ENCODE measurements at regions not wholly inside any gene's neighbourhood (a gene's known extent, or its start where the extent isn't known, plus 50 kb on each side); places are given as distances from the start of the nearest gene placed in this dataset.

DNA sequence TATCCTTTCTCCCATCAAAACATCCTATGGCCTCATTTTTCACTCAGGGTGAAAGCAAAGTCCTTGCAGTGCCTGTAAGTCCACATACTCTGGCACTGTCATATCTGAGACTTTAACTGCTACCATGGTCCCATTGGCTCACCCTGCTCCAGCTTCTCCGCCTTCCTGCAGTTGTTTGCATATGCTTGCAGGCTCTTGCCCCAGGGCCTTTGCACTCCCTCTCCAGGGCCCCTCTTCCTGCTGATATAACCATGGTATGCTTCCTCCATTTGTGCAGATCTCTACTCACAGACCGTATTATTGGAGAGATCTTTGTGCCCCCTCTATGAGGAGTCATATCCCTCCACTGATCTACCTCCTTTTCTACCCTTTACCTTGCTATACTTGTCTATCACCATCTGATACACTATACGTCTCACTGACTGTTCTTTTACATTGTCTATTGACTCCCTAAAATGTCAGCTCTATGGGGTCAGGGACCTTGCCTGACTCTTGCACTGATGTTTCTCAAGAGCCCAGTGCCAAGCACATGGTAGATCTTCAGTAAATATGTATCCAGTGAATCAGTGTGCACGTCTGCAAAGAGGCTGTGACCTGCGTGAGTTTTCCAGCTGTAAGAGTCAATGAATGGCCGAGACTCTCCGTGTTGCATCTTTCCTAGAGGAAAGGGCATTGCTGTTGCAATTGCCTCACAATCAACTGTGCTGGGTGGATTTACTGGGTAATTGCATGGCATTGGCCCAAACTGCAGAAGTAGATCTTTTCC lies 81.7 kb upstream of the CPEB4 start:
- no peak for DNase-seq
- Mint-ChIP-seq H3K9me3 (peaks cover 3% of the 10 kb centered on the region), H3K27ac (no peak overlapping the region), H3K27me3 (no peaks in the 10 kb centered on the region), H3K4me1 (no peaks in the 10 kb centered on the region), H3K36me3 (no peaks in the 10 kb centered on the region), H3K4me3 (no peak overlapping the region)
- CTCF ChIA-PET, result no interaction called here

DNA sequence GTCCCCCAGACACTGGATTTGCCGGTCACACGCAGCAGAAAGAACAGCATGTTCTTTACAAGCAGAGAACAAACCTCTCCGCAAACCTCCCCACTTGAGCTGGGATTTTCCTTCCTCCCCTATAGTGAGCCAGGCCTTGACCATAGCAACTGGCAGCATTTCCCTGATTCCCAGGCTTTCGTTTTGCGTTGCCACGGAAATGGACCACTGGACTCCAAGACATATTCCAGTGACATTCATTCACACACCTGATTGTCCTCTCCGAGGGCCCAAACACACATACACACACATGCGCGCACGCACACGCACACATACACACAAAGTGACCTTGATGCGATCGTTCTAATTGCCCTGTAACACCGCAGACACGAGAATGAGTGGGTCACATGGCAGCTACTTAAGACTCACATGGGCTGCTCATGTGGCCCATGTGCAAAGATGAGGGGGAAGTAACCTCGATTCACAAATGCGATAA lies 80.9 kb upstream of the CPEB4 start:
- DNase-seq, result no peak
- H3K4me1 Mint-ChIP-seq, result no peaks in the 10 kb centered on the region
- CTCF ChIA-PET, result no interaction called here
- H3K27ac Mint-ChIP-seq, result no peak overlapping the region
- no peaks in the 10 kb centered on the region for H3K36me3 Mint-ChIP-seq
- H3K27me3 Mint-ChIP-seq, result no peaks in the 10 kb centered on the region
- H3K4me3 Mint-ChIP-seq, result no peak overlapping the region
- H3K9me3 Mint-ChIP-seq, result peaks cover 3% of the 10 kb centered on the region

DNA sequence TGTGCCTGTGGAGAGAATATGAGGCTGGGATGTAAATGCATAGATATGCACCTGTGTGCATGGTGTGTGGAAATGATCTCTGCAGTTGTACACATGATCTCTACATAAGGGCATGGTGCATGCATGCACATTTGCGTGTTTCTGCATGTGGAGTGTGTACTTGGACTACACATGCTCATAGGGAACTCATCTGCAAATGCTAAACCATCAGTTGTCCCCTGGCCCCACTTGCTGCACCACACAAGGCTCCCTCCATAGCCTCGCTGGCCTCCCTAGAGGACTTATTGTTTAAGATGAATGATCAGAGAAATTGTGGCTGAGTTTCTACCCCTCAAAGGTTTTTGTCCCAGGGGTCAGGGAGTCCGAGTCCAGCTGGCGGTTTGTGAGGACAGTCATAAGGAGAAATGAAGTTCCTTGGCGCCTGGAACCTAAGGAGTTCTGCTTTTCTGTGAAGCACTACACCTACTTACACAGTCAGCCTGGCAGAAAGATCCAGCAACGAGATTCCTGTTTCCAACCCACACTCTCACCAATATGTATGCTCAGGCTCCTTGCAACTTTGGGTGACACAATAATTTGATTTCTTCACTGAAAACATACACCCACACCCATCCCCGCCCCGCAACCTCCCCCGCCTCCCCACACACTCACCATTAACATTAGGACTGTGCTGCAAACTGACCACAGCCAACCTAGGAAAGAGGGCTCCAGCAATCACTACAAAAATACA lies 79.9 kb upstream of the CPEB4 start:
- DNase-seq, result no peak
- Mint-ChIP-seq H3K4me1 (no peaks in the 10 kb centered on the region), H3K4me3 (no peak overlapping the region), H3K27ac (no peak overlapping the region), H3K27me3 (no peaks in the 10 kb centered on the region), H3K36me3 (no peaks in the 10 kb centered on the region), H3K9me3 (peaks cover 3% of the 10 kb centered on the region)
- CTCF ChIA-PET, result no interaction called here

DNA sequence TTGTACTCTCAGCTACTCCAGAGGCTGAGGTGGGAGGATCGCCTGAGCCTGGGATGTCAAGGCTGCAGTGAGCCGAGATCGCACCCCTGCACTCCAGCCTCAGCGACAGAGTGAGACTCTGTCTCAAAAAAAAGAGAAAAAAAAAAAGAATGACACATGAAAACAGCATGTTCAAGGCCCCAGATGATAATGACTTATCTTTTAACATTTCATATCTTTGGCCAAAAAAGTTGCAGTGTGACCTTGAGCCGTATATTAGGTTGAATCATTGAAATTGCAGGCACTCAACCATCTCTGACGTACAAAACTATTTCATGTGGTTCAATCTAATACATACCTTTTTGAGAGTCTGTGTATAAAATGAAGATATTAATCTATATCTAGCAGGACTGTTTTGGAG lies 79.1 kb upstream of the CPEB4 start:
- CTCF ChIA-PET, result no interaction called here
- no peak overlapping the region for H3K27ac Mint-ChIP-seq
- peaks cover 3% of the 10 kb centered on the region for H3K9me3 Mint-ChIP-seq
- no peaks in the 10 kb centered on the region for H3K4me1 Mint-ChIP-seq
- DNase-seq, result no peak
- no peak overlapping the region for H3K4me3 Mint-ChIP-seq
- H3K36me3 Mint-ChIP-seq, result no peaks in the 10 kb centered on the region
- no peaks in the 10 kb centered on the region for H3K27me3 Mint-ChIP-seq

DNA sequence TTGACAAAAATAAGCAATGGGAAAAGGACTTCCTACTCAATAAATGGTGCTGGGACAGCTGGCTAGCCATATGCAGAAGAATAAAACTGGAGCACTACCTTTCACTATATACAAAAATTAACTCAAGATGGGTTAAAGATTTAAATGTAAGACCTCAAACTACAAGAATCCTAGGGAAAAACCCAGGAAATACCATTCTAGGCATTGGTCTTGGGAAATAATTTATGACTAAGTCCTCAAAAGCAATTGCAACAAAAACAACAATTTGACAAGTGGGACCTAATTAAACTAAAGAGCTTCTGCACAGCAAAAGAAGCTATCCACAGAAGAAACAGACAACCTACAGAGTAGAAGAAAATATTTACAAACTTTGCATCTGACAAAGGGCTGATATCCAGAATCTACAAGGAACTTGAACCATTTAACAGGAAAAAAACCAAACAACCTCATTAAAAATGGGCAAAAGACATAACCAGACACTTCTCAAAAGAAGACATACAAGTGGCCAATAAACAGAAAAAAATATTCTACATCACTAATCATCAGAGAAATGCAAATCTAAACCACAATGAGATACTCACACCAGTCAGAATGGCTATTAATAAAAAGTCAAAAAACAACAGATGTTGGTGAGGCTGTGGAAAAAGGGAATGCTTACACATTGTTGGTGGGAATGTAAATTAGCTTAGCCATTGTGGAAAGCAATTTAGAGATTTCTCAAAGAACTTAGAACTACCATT lies 75.2 kb upstream of the CPEB4 start:
- Mint-ChIP-seq H3K4me3 (no peak overlapping the region), H3K9me3 (peaks cover 3% of the 10 kb centered on the region), H3K36me3 (no peaks in the 10 kb centered on the region), H3K27me3 (peaks cover 4% of the 10 kb centered on the region), H3K27ac (no peak overlapping the region), H3K4me1 (no peaks in the 10 kb centered on the region)
- CTCF ChIA-PET, result no interaction called here
- DNase-seq, result no peak

DNA sequence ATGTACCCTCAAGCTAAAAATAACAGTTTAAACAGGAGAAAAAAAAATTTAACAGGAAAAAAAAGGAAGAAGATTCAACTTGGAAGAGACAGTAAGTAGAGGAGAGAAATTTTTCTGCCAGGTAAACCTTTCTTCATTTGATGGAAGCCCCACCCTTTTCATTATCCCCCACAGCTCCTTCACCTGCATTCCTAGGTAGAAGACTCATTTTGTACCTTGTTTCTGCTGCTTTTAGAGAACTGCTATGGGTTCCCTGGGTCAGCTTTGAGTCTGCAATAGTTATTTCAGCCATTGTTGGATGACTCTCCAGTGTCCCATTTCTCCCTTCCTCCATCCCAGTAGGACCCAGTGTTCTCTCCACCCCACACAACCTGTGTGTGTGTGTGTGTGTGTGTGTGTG lies 74.1 kb upstream of the CPEB4 start:
- CTCF ChIA-PET, result no interaction called here
- Mint-ChIP-seq H3K9me3 (peaks cover 6% of the 10 kb centered on the region), H3K27ac (no peak overlapping the region), H3K4me1 (no peaks in the 10 kb centered on the region), H3K36me3 (no peaks in the 10 kb centered on the region), H3K27me3 (peaks cover 4% of the 10 kb centered on the region), H3K4me3 (no peak overlapping the region)
- no peak for DNase-seq

DNA sequence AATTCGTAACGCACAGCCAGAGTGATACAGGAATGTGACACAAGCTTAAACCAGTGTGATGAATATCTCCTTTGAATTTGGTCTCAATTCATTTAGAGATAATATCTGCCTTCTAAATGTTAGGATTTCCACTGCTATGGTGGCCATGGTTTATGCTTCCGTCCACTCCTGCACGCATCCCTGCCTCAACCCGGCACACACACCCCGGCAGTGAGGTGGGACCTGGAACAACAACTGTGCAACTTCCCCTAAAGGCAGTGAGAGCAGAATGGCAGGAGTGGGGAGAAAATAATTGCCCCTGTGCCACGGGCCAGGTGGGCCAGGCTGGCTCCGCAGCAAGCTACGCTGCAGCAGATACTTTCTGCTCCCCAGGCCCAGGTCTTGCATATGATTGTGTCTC lies 72.6 kb upstream of the CPEB4 start:
- Mint-ChIP-seq H3K27ac (no peak overlapping the region), H3K4me1 (peaks cover 2% of the 10 kb centered on the region), H3K9me3 (peaks cover 10% of the 10 kb centered on the region), H3K27me3 (peaks cover 4% of the 10 kb centered on the region), H3K4me3 (no peak overlapping the region), H3K36me3 (no peaks in the 10 kb centered on the region)
- CTCF ChIA-PET, result interaction anchor here (0.8 kb wide), 1 partner anchor 28 kb away, joined by 3 read pairs; no protein-coding TSS in a partner anchor
- DNase-seq, result no peak

DNA sequence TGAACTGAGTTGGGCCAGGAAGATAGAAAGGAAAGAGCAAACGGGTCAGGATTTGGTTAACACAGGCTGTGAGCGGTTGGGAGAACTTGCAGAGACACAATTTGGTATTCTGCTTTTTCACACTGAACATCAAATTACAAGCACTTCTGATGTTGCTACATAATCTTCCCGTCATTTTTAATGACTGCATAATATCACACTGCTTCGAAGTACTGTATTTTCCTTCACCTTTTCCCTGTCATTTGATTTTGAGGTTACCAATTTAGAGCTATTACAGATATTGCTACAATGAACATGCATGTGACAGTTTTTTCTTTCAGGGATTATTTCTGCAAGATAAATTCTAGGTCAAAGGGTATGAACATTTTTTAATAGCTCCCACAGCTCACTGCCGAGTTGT lies 71.4 kb upstream of the CPEB4 start:
- peak overlapping the region; percentile 29 for H3K27ac Mint-ChIP-seq
- no peak for DNase-seq
- H3K4me3 Mint-ChIP-seq, result no peak overlapping the region
- CTCF ChIA-PET, result no interaction called here
- peaks cover 10% of the 10 kb centered on the region for H3K9me3 Mint-ChIP-seq
- H3K27me3 Mint-ChIP-seq, result peaks cover 4% of the 10 kb centered on the region
- peaks cover 14% of the 10 kb centered on the region for H3K4me1 Mint-ChIP-seq
- H3K36me3 Mint-ChIP-seq, result no peaks in the 10 kb centered on the region

DNA sequence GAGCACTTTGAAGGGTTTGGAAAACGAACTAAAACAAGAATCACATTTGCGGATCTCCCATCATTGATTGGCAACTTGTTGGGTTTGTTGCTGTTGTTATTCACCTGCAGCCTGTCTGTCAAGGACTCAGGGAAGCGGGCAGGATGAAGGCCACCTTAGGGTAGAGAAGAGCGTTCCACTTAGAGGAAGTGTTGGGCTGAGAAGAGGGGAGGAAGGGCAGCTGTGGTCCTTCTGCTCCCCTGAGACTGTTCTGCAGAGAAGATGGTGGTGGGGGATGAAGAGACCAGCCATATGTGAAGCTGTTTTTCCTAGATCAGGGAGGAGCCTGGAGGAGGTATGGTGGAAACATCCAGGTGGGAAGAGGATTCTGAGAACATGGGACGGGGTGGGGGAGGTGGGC lies 70.6 kb upstream of the CPEB4 start:
- Mint-ChIP-seq H3K9me3 (peaks cover 10% of the 10 kb centered on the region), H3K27ac (no peak overlapping the region), H3K4me3 (no peak overlapping the region), H3K4me1 (peaks cover 18% of the 10 kb centered on the region), H3K36me3 (no peaks in the 10 kb centered on the region), H3K27me3 (peaks cover 4% of the 10 kb centered on the region)
- no peak for DNase-seq
- CTCF ChIA-PET, result no interaction called here

DNA sequence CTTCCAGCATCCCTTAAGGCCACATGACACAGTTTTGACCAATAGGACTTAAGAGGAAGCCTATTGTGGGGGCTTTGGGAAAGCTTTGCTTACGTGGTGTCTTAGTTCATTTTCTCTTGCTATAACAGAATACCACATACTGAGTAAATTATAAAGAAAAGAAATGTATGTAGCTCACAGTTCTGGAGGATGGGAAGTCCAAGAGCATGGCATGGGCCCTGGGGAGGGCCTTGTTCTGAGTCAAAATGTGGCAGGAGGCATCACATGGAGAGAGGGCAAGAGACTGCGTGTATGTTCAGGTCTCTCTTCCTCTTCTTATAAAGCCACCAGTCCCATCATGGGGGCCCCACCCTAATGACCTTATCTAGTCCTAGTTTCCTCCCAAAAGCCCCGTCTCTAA lies 68.6 kb upstream of the CPEB4 start:
- H3K27ac Mint-ChIP-seq, result no peak overlapping the region
- H3K27me3 Mint-ChIP-seq, result peaks cover 4% of the 10 kb centered on the region

DNA sequence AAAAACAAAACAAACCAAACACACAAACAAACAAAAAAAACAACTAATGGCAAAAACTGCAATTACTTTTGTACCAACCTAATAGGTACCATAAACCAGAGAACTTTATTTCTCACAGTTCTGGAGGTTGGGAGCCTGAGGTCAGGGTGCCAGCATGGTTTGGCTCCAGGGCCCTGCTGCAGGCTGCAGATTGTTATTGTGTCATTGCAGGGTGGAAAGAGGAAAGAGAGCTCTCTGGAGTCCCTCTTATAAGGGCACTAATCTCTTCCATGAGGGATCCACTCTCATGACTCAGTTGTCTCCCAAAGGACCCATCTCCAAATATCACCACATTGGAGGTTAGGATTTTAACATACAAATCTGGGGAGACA lies 64.9 kb upstream of the CPEB4 start:
- Mint-ChIP-seq H3K4me3 (no peak overlapping the region), H3K27ac (no peak overlapping the region), H3K27me3 (peaks cover 7% of the 10 kb centered on the region), H3K36me3 (no peaks in the 10 kb centered on the region), H3K9me3 (peaks cover 8% of the 10 kb centered on the region), H3K4me1 (peaks cover 21% of the 10 kb centered on the region)
- DNase-seq, result no peak
- CTCF ChIA-PET, result no interaction called here

More for the DNA sequence above, 68.6 kb upstream of the CPEB4 start:
- Mint-ChIP-seq H3K36me3 (no peaks in the 10 kb centered on the region), H3K4me3 (no peak overlapping the region), H3K9me3 (peaks cover 10% of the 10 kb centered on the region), H3K4me1 (peaks cover 21% of the 10 kb centered on the region)
- DNase-seq, result no peak
- CTCF ChIA-PET, result no interaction called here

DNA sequence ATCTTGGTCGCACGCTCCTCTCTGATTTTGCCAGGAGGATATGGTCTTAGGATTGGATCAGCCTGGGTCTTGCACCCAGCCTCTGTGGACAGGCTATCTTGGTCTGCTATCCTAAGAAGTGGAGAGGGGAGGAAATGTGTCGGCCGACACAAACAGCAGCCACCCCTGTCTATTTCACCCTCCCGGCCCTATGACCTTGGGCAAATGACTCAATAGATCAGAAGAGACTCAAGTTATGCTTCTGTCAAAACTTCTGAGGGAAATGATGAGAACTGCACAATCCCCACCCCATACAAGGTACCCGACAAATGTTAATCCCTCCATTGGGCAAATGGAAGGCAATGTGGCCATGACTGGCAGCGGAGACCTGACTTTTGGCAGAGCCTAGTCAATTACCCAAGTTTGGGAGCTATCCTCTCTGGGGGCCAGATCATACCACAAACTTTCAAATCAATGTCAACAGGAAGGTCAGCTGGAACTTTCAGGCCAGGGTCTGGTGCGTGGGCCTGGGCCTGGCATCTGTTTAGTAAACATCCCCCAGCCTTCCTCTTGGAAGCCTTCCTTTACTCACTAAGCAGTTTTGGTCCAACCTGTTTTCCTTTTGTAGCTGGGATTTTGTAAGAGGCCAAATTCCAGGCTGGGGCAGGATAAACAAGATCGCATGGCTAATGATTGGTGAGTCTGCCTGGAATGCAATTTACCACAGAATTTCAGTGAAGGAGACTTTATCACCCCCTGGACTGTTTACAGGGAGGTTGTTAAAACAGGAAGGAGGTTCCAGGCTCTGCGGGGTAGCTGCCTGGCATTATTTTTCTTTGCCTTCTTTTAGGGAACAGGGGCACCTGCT lies 64.2 kb upstream of the CPEB4 start:
- no peak overlapping the region for H3K4me3 Mint-ChIP-seq
- no peak for DNase-seq

DNA sequence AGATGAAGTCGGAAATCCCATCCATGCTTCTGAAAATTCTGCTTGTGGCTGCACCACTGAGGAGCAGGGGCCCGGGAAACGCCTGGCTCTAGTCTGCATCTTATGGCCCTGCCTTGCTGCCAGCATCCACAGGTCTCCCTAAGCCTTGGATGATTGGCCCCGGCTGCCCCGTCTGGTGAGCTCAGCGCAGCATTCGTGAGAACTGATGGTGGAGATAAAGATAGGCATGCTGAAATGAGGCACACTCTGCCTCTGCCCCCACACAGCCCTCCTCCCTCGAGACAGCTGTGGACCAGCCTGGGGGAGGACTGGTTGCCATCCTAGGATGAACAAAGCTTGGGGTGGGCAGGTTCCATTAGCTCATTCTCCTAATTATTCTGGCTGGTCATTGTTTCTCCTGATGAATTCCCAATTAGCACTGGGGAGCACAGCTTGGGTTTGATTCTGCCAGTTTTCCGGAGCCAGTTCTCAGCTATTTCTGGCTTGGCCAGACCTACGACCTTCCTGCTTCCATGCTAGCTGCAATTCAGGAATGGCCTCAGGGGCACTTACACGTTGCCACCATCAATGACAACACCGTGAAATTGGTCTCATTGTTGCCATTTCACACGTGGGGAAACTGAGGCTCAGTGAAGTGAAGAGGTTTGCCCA lies 62.8 kb upstream of the CPEB4 start:
- Mint-ChIP-seq H3K4me1 (peaks cover 21% of the 10 kb centered on the region), H3K27ac (no peak overlapping the region), H3K27me3 (peaks cover 7% of the 10 kb centered on the region), H3K36me3 (no peaks in the 10 kb centered on the region), H3K4me3 (no peak overlapping the region), H3K9me3 (no peaks in the 10 kb centered on the region)
- CTCF ChIA-PET, result interaction anchor here (0.6 kb wide), 1 partner anchor 162 kb away, joined by 3 read pairs; no protein-coding TSS in a partner anchor
- no peak for DNase-seq

More for the DNA sequence above, 64.2 kb upstream of the CPEB4 start:
- CTCF ChIA-PET, result no interaction called here
- H3K27ac Mint-ChIP-seq, result no peak overlapping the region
- H3K4me1 Mint-ChIP-seq, result peaks cover 21% of the 10 kb centered on the region
- peaks cover 6% of the 10 kb centered on the region for H3K9me3 Mint-ChIP-seq
- no peaks in the 10 kb centered on the region for H3K36me3 Mint-ChIP-seq
- peaks cover 7% of the 10 kb centered on the region for H3K27me3 Mint-ChIP-seq

Measured in activated naive CD4-positive, alpha-beta T cell treated with anti-CD3 and anti-CD28 coated beads, Interleukin-2, amount 10 ng/mL, durations not matched to agents 7 days and 5 days (primary cell).